GM12865 (cell line): ENCODE measurements at regions not wholly inside any gene's neighbourhood (a gene's known extent, or its start where the extent isn't known, plus 50 kb on each side); places are given as distances from the start of the nearest gene placed in this dataset.

Source experiments
- DNase-seq: peaks from one replicate; pipeline ENCODE4 v3.0.0; 2010; ENCODE audit warnings: low read depth
- H3K4me3 ChIP-seq: 2 replicates; pipeline ENCODE4 v1.5.1; 2011; ENCODE audit warnings: mild to moderate bottlenecking, low read depth, low read length, control low read depth
- TF ChIP-seq, protein P1 (sequence below): IDR thresholded peaks from 2 replicates; pipeline ENCODE4 v1.5.1; 2011; ENCODE audit warnings: low read length, control low read depth, low read depth, inconsistent platforms; ENCODE audit not compliant: insufficient read depth; ENCODE audit errors: missing control alignments

DNA sequence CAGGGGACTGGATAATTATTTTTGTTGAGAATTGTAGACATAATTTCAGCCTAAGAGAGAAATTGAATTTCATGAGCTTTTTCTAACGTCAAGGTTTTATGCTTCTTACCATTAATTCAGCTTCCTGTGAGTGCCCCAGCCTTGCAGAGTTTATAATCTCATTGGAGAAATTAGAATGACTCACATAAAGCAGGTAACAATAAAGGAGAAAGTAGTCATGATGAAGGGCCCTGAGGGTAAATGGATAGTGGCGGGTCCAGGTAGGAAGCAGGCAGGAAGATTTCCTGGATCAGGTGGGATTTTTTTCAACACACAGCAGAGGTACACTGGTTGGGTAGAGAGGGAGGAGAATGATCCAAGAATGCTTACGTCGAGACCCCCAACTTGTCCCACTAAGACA is 311.4 kb downstream of the BARHL2 start:
- no peak overlapping the region for H3K4me3 ChIP-seq
- DNase-seq = no peak
- TF ChIP-seq, protein P1, sequence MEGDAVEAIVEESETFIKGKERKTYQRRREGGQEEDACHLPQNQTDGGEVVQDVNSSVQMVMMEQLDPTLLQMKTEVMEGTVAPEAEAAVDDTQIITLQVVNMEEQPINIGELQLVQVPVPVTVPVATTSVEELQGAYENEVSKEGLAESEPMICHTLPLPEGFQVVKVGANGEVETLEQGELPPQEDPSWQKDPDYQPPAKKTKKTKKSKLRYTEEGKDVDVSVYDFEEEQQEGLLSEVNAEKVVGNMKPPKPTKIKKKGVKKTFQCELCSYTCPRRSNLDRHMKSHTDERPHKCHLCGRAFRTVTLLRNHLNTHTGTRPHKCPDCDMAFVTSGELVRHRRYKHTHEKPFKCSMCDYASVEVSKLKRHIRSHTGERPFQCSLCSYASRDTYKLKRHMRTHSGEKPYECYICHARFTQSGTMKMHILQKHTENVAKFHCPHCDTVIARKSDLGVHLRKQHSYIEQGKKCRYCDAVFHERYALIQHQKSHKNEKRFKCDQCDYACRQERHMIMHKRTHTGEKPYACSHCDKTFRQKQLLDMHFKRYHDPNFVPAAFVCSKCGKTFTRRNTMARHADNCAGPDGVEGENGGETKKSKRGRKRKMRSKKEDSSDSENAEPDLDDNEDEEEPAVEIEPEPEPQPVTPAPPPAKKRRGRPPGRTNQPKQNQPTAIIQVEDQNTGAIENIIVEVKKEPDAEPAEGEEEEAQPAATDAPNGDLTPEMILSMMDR = no peak

DNA sequence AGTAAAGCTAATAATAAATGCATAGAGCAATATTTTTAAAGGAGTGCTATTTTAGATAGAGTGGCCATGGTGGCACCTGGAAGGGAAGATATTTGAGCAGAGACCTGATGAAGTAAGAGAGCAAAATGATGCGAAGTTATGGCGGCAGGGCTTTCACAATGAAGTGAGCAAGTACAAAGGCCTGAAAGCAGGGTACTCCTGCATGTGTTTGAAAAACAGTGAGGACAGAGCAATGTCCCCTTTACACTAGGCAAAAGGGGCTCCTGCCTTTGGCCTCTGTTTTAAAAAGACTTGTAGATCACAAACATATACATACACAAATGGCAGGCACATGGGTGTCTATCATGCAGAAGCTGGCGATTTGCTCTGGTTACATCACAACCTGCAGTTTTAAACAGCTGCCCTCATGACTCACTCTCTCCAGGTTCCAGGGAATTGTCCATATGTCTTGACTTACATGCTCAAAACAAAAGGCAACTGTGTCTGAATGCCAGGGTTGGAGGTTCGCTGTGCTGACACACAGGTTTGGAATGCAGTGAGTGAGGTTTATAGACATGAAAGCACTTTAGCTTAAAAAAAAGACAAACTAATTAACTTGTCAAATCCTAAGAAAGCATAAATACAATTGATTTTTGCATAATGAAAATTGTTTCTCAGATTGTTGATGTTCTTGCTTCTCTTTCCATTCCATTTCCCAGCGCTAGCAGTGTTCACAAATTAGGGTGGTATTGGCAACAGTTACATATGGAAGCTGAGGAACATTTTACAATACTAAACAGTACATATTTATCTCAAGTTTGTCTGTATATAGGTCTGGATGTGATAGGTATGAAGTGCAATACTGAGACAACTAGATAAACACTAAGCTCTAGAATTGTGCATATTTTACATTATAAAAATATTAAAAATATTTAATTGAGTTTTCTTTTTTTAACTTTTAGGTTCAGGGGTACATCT is 313.9 kb downstream of the BARHL2 start:
- DNase-seq = no peak
- H3K4me3 ChIP-seq = no peak overlapping the region
- TF ChIP-seq, protein P1 = no peak

DNA sequence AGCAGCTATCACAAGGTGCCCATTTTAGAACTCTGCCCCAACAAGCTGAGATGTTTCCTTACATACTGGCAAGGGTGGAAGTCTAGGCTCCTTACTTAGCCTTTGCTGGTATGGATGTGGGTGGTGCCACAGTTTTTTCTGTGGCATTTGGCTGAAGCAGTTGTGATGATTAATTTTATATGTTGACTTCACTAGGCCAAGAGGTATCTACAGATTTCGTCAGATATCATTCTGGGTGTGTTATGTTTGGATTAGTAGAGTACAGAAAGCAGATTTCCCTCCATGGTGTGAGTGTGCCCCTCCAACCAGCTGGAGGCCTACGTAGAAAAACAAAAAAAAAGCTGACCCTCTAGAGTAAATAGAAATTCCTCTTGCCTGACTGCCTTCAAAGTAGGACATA is 317.0 kb downstream of the BARHL2 start:
- DNase-seq = no peak
- no peak overlapping the region for H3K4me3 ChIP-seq
- TF ChIP-seq, protein P1 = no peak

DNA sequence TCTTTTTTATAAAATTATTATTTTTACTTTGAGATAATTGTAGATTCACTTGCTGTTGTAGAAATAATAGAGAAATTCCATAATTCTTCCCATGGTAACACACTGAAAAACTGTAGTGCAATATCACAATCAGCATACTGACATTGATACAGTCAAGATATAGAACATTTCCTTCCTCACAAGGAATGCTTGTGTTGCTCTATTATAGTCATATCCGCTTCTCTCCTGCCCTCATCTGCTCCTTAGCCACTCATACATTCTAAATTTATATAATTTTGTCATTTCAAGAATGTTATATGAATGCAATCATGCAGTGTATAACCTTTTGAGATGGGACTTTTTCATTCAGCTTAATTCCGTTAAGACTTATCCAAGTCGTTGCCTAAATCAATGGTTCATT is 320.2 kb downstream of the BARHL2 start:
- TF ChIP-seq, protein P1 = no peak
- DNase-seq = no peak
- no peak overlapping the region for H3K4me3 ChIP-seq

DNA sequence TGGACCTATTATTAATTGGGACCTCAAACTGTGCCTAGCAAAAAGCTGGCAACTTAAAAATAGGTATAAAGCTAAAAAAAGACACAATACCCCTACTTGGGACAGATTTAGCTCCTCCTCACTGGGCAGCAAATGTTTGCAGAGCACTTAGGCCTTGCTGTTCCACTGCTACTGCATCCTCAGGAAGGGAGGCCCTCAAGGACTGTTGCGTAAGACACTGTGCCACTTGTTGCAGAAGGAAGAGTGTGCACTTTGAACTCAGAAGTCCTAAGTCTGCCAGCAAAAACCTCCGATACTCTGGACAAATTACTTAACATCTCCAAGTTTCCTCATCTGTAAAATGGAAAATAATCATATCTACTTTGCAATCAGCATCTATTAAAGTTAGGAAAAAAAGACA is 322.9 kb downstream of the BARHL2 start:
- no peak for DNase-seq
- TF ChIP-seq, protein P1 = no peak
- no peak overlapping the region for H3K4me3 ChIP-seq

DNA sequence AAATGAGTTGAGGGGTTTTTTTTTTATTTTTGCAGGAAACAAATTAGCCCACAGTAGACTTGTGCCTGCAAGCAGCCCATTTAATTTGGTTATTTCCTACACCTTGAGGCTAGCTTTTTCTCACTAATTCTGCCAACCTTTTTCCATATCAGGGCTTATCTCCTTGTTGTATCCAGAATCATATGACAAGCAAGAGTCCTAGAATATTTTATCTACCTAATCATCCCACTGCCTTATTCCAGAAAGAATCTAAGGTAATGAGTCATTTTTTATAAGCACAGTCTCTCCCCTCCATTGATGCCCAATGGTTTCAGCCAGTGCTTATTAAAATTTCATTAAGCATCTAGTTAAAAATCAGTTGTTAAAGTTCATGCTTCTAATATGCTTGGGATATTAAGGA is 324.1 kb downstream of the BARHL2 start:
- TF ChIP-seq, protein P1 = no peak
- H3K4me3 ChIP-seq = no peak overlapping the region
- no peak for DNase-seq
